PC-3 (cell line): ENCODE measurements at regions not wholly inside any gene's neighbourhood (a gene's known extent, or its start where the extent isn't known, plus 50 kb on each side); places are given as distances from the start of the nearest gene placed in this dataset.

Source experiments
- EZH2 ChIP-seq: fragments of 300-600 bp; sonication (generic); IDR thresholded peaks from one replicate; pipeline ENCODE4 v1.6.1; 2017; ENCODE audit warnings: antibody characterized with exemption, mild to moderate bottlenecking, low read length; ENCODE audit not compliant: unreplicated experiment
- TF ChIP-seq, protein P1 (sequence below): fragments of 300-600 bp; sonication (generic); conservative IDR thresholded peaks from 2 replicates; pipeline ENCODE4 v1.5.1; 2017; ENCODE audit warnings: antibody characterized with exemption, low read depth, mild to moderate bottlenecking, low read length

GRCh38 chr11:116492600-116492999, 280.2 kb downstream of the BUD13 start:
- TF ChIP-seq EZH2: no peak
- TF ChIP-seq, protein P1, sequence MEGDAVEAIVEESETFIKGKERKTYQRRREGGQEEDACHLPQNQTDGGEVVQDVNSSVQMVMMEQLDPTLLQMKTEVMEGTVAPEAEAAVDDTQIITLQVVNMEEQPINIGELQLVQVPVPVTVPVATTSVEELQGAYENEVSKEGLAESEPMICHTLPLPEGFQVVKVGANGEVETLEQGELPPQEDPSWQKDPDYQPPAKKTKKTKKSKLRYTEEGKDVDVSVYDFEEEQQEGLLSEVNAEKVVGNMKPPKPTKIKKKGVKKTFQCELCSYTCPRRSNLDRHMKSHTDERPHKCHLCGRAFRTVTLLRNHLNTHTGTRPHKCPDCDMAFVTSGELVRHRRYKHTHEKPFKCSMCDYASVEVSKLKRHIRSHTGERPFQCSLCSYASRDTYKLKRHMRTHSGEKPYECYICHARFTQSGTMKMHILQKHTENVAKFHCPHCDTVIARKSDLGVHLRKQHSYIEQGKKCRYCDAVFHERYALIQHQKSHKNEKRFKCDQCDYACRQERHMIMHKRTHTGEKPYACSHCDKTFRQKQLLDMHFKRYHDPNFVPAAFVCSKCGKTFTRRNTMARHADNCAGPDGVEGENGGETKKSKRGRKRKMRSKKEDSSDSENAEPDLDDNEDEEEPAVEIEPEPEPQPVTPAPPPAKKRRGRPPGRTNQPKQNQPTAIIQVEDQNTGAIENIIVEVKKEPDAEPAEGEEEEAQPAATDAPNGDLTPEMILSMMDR: no peak
